ENCODE measurements at regions not wholly inside any gene's neighbourhood (a gene's known extent, or its start where the extent isn't known, plus 50 kb on each side); places are given as distances from the start of the nearest gene placed in this dataset.

DNA sequence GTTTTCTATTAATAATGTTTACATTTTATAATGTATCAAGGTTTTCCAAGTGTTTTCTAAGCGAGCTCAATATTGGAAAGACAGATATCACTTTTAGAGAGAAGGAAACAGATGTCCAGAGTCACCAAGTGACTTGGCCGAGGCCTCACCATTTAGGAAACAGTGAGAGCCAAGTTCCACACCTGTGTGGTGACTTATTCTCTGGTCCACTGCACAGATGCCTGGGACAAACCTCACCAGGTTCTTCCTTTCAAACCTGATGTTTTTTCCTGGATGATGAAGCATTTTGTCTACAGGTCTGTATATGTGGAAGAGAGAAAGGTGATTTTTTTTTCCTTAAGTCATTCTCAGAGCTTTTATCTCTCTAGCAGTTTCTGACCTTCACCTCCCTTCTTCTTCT is 280.7 kb downstream of the LPIN1 start:
- no peak for DNase-seq (ENCODE audit: low spot score)

DNA sequence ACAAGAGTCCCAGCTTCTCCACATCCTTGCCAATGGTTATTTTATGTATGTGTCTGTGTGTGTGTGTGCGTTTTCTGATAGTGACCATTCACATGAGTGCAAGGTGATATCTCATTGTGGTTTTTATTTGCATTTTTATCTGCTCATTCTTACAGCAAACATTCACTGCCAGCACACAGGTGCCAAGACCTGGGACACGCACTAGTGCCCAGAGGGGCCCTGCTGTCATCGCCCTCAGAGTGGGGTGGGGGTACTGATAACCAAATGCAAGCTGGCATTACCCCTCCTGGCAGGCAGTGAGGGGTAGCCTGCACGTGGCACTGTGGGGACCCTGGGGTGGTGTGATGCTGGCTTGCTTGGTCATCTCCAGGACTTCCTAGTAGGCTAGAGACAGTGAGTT is 285.4 kb downstream of the LPIN1 start:
- no peak for DNase-seq (ENCODE audit: low spot score)

DNA sequence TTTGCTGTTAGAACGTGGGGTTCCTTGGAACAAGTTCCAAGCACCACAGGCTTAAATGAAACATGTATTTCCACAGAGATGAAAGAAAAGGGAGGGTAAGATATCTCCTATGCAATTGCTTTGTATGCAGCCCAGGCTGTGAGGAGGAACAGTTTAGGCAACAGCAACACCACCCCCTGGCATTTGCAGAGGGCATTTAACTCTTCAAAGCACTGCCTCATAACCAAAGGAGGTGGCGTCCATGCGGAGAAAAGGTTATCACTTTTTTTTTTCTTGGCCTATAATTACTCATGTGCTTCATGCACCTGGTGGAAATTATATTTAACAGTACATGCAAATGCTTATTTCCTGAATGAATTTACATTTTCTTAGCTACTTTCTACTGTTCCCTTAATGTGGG is 286.0 kb downstream of the LPIN1 start:
- DNase-seq (ENCODE audit: low spot score): no peak

DNA sequence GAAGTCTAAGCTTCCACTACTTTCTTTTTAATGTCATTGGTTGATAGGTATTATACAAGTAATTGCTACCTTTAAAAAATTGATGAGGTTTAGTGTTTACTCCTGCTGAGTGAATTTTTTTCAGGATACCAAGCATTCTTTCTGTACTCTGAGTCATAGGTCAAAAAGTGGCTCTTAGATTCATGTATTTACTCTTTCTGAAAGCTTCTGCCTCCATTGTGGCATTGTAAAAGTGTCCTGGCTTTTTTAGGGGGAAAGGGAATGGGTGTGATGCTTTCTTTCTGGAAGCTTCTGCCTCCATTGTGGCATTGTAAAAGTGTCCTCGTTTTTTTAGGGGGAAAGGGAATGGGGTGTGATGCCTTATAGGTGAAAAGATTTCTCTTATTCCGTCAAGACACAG is 286.5 kb downstream of the LPIN1 start:
- DNase-seq (ENCODE audit: low spot score): no peak

DNA sequence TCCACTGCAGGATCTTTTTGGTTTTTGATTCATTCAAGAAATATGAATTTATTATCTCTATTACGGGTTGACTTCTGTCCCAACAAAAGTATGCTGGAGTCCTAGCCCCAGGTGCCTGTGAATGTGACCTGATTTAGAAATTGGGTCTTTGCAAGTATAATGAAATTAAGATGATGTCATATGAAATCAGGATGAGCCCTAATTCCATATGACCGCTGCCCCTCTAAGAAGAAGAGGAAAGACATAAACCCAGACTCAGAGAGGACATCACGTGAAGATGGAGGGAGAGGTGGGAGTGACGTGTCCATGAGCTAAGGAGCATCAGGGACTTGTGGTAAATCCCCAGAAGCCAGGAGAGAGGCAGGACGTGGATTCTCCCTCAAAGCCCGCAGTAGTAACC is 287.1 kb downstream of the LPIN1 start:
- no peak for DNase-seq (ENCODE audit: low spot score)

DNA sequence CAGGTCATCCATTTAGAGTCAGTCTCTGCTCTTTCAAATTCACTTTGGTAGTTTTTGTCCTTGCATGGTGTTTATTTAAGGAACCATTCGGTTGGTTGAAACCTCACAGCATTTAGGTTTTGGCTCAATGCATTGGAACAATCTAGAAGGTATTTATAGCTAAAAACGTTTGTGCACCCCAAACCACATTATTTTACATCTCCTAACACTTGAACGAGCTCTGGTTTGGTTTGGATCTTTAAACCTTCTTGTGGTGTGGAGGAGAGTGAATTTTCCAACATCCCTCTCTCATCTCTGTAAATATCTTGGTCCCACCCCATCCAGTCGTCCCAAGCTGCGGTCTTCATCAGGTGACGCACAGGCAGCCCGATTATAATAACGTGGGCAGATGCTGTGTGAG is 287.9 kb downstream of the LPIN1 start:
- DNase-seq (ENCODE audit: low spot score): no peak

DNA sequence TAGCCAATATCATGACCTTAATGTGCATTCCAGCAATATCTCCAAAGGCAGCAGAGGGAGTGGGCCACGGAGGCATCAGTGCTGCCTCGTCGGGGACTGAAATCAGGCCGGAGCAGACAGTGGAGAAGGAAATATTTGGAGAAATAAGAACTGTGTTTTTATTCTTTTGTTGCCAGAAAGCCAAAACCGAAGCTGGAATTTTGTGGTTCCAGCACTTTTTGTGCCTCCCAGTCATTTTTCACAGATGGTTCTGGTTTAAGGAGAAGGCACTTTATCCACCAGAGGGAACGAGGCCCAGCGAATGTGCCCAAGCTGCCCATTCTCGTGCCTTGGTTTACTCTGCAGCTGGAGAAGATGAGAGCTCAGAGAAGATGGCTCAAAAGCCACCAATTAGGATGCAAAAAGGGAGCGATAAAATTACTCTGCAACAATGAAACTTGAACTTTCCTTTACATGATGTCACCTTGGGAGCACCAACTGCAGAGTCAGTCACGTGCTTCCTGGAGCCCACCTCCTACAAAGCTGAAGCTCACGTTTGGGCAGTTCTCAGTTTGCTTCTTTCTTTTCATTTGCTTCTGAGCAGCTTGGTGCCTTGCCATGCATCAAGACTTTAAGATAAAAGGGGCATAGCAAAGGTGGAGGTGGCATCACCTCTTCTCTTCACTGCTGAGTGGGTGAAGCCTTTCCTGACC is 288.7 kb downstream of the LPIN1 start:
- DNase-seq (ENCODE audit: low spot score): no peak

DNA sequence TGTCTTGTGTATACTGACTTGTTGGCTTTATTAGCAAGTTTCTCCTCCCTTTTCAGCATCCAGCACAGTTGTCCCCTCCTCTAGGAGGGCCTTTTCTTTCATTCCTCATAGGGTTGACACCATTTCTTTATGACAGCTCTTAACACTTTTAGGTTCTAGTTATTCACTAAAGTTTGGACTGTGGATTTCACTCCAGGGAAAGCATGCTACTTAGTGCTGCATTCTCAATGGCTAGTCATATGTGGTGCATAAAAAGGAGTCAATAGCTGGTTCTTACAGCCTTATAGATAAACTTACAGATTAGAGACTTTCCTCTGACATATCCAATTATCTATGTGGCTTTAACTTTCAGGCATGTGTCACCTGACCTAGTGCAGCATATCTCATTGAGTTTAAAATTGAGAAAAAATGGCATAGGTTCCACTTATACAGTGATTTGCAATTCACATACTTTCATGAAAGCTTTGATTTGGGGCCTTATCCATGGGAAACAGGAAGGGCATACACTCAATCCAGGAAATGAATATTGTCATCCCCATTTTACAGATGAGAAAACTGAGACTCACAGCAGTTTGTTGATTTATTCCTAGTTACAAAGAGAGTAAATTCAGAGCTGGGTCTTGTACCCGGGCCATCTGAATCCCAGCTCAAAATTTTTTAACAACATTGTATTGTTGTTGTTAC is 289.7 kb downstream of the LPIN1 start:
- DNase-seq (ENCODE audit: low spot score): no peak

DNA sequence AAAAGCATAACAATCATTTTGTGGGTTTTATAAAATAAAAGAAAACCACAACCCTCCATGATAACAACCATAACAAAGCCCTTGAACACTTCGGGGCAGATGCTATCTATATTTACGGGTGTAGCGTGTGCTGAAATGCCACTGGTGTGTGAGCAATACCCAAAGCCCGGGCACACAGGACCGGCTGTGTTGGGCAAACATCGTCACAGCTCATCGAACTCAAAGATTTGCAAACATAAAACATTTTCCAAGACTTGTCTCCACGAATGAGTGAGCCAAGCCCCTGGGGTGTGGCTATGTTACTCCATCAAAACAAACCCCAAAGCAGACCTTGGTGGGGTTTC is 290.2 kb downstream of the LPIN1 start:
- no peak for DNase-seq (ENCODE audit: low spot score)

DNA sequence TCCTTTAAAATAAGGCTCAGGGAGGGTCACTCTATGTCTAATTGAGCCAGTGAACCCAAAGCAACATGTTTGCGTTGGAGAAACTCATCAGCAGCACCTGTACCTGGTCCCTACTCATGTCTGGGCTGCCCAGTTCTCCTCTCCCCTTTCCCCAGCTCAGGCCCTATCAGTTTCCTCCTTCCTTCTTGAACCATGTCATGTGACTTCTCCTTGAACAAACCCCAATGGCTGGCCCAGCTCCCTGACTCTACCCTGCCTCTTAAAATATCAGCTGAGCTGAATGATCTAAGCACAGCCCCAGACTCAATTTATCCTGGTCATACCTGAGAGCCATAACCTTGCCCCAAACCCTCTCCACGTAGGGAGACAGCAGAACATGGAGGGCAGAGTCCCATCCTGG is 290.9 kb downstream of the LPIN1 start:
- DNase-seq (ENCODE audit: low spot score): no peak

DNA sequence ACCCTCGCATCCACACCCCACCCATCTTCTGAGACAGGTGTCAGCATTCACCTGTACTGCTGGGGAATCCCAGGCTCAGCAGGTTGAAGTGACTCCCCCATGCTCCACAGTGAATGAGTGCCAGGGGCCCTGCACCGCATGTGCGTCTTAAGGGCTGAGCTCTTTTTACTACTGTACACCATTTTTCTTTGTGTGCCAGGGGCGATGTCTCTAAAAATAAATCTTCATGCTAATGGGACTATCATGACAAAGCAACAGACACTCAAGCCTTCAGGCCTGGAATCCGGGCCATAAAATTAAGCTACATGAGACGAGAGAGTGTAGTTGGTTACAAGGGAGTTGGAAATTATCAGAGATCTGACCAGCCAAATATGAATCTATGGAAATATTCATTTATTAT is 294.8 kb downstream of the LPIN1 start:
- no peak for DNase-seq (ENCODE audit: low spot score)

DNA sequence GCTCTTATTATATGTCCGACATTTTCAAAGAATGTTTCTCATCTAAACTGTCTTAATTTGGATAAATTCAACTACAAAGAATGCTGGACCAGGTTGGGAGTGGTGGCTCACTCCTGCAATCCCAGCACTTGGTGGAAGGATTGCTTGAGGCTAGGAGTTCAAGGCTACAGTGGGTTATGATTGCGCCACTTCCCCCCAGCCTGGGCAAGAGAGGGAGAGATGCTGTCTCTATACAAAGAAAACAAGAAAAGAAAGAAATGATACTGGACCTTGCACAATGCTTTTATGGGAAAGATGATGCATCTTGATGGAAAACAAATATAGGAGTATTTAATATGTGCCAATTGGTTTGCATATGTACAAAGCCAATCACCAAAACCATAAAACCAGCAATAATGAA is 296.7 kb downstream of the LPIN1 start:
- DNase-seq (ENCODE audit: low spot score): no peak

DNA sequence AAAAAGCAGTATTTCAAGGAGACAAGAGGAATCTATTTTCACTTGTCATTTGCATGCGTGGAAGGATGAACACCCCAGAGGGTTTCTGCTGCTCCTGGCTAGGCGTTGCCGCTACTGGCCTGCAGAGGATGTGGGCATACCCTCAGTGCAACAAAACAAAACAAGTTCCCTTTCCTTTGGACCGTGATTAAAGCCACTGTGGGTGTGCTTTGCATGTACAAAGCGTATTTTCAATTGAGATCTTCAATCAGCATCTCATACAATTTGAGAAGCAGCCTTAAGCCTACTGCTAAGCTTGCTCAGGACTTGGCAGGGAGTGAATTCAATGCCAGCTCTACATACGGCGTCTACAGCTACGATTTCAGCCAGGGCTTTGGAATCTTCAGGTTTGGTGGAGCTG is 298.4 kb downstream of the LPIN1 start:
- DNase-seq (ENCODE audit: low spot score): no peak

DNA sequence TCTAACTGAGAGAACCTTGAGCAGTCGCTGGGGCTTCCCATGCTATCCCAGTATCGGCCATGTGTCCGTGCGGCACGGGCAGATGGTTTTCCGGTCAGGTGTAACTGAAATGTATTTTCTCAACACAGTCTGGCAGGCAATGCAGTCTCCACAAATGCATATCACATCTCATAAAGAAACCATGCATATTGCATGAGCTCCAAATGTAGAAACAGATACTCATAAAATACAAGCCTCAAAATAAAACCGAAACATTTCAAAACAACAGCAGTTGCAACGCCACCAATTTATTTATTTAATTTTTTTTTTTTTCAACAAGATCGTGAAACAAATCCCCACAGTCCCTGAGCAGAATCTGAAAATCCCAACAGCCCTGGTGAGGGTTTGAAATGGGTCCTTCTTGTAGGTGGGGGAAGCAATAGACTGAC is 299.4 kb downstream of the LPIN1 start:
- DNase-seq (ENCODE audit: low spot score): no peak

DNA sequence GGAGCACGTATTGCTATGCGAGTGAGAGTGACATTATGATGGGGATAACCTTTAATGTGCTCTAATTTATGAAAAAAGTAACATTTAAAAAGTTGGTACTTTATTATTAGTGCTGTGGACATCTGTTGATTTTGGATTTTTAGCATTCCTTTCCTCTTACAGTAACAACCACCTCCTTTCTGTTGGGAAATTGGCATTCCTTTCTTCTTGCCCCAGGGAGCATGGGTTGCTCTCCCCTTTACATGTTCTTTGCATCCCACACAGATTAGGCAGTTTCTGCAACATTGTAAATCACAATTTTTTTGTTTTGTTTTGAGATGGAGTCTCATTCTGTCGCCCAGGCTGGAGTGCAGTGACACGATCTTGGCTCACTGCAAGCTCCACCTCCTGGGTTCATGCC is 300.2 kb downstream of the LPIN1 start:
- DNase-seq (ENCODE audit: low spot score): no peak

DNA sequence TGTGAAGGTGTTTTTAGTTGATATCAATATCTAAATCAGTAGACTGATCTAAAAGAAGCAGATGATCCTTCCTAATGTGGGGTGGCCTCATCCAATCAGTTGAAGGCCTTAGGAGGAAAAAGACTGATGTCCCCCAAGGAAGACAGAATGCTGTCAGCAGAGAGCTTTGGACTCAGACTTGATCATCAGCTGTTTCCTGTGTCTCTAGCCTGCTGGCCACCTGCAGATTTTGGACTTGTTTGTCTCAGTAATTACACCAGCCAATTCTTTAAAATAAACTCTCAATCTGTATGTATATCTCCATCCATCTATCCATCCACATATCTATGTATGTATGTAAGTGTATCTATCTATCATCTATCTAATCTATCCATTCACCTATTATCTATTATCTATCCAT is 301.3 kb downstream of the LPIN1 start:
- DNase-seq (ENCODE audit: low spot score): no peak

DNA sequence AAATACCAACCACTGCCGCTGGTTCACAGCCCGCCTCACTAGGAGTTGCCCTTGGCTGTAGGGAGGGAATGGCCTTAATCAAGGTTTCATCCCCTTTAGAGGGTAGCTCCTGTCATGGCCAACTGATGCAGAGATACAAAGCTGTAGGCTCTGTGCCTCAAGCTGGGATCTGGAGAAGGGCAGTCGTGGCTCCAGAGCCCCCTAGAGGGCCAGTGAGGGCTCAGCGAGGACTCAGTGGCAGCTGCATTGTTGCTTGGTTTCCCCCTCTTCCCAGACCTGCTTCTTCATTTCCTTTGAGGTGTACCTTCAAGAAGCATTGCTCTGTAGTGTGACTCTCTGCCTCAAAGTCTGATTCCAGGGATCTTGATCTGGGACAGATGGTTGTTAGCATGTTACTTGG is 302.1 kb downstream of the LPIN1 start:
- no peak for DNase-seq (ENCODE audit: low spot score)

DNA sequence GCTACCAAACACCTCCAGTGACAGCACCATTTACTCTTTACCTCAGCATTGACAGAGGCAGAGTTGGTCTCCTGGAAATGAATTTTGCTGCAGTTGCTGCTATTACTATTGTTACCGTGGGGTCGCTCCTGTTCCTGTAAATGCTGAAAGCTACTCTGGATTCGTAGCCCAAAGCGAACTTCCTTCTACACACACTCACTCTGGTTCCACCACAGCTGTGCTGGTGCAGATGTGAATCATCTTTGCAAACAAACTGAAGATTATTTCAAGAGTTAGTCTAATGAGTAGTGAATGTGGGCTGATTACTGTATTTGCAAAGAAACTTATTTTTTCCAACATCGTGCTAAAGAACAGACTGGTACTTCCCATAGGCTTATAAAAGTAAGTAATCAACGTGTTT is 304.0 kb downstream of the LPIN1 start:
- DNase-seq (ENCODE audit: low spot score): no peak

DNA sequence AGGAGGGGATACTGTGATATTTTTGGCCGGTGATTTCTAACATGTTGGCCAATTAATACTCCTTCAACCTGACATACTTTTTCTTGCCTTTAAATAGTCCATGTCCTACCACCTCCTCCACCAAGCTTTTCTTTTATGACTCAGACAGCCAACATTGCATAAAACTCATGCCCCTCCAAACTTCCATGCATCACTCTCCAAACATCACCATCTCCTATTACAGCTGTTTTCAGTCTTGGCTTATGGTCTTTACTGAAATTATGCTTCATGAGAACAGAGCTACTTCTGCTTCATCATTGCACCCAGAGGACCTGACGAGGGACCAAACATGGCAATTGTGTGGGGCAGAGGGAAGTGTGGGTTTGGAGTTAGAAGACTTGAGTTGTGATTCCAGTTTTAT is 305.4 kb downstream of the LPIN1 start:
- DNase-seq (ENCODE audit: low spot score): no peak

DNA sequence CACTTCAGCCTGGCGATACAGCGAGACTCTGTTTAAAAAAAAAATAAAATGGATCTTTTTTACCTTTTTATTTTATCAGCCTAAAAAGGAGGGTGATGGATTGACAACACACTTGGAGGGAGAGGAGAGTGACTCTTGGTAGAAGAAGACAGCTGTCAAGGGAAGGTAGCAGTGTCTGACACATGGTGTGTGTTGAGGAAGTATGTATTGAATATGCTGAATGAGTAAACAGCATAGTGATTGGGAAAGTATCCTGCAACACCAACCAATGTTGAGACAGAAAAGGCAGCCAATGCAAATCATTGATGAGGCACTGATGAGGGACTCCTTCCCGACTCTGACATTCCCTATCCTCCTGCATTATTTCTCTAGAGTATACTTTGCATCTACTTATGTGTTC is 306.4 kb downstream of the LPIN1 start:
- no peak for DNase-seq (ENCODE audit: low spot score)

DNA sequence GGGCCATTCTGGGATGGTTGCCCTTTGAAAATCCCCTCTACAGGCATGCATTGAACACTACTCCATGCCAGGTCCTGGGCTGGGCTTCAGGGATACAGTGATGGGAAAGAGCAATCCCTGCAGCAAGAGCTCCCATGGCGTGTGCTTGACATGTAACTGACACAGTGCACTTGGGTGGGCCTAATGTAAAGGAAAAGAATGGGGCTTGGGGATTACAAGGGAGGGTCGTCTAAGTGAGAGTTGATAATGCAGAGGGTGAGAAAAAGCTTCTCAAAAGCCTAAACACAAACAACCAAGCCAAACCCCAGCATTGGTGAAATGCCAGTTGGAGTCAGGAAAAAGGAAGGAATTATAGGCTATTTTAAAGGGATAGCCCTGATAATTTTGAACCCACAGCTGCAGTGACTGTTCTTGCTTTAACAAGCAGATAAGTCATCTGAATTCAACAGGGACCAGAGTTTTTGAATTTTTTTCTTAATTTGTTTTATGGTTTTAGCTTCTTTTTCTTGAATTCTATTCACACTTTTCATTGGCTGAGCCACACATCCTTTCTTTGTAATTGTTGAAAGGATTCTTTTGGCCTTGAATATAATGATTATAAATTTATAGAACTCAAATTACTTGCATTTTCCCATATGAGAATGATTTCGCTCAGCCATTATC is 308.7 kb downstream of the LPIN1 start:
- DNase-seq (ENCODE audit: low spot score): no peak

DNA sequence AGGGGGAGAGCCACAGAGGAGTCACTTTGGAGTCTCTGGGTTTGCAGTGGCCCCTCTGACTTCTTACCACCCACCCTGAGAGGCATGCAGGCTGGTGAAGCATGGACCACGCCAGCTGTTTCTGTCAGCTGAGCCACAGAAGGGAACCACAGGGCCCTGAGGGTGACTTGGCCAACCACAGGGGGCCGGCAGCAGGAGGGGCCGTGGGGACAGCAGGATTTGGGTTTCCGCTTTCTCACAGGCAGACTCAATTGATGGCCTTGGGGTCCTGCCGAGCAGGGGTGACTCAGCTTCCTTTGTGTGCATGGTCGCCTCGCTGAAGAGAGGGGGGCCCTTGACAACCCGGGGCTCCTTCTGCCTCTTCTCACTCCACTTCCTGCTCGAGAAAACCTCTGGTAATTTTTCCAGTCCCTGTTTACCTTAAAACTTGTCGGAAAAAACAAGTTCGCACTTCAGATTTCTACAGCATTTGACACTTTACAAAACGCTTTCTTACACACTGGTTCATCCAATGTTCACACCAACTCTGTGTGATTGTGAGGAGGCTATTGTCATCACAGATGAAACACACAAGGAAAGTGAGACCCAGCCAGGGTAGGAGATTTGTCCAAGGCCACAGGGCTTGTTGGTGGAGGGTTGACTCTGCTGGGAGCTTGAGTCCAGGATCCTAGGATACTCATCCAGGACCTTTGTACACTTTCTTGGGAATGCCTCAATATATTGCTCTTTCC is 311.2 kb downstream of the LPIN1 start:
- peak; percentile 21 for DNase-seq (ENCODE audit: low spot score)
